GM11168 (cell line): ENCODE measurements at regions not wholly inside any gene's neighbourhood (a gene's known extent, or its start where the extent isn't known, plus 50 kb on each side); places are given as distances from the start of the nearest gene placed in this dataset.
"Not testable (repeated sequence)": the region's sequence is repeated elsewhere in the genome, so short reads cannot be mapped to it uniquely, and the experiment has no call there.

Experiments
- in situ Hi-C: fragments of 300-500 bp; cut with MboI; formaldehyde crosslinking; loops from one replicate; pipeline ENCODE4 v1.12.0; 2022; ENCODE audit warnings: low sequenced_read_pairs; ENCODE audit not compliant: unreplicated experiment

DNA sequence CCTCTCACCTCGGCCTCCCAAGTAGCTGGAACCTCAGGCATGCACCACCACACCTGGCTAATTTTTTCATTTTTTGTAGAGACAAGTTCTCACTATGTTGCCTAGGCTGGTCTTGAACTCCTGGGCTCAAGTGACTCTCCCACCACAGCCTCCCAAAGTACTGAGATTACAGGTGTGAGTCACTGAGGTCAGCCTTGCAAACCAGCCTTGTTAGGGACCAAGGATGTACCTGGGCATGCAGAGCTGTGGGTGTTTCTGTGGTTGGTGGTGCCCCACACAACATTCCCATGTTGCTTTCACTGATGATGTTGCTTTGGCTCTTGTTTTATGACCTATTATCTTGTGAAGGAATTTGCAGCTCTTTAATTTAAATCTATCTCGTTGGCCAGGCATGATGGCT lies 54.8 kb downstream of the OTUD1 start:
- in situ Hi-C loops, result no loop called here

DNA sequence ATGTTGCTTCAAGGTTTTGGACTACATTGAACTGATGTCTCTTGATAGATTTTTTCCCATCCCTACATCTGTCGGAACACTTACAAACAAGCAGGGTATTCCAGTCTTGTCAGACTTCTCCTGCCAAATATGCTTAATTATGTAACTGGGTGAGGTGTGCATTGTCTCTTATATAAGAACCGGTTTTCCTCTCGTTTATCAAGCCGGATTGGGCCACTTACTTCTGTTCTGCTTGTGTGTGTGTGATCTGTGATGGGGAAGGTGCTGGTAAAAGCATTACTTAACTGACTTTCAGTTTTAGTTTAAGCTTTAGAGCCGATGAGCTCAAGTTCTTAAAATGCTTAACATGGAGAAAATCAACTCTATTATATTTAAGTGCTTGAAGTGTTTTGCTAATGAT lies 57.9 kb downstream of the OTUD1 start:
- in situ Hi-C loops, result no loop called here

- in situ Hi-C loops, result no loop called here
Observed at GRCh38 chr10:23499372-23500132, 60.7 kb downstream of the OTUD1 start.

GRCh38 chr10:23505797-23506465 lies 67.1 kb downstream of the OTUD1 start:
- in situ Hi-C loops, result no loop called here

DNA sequence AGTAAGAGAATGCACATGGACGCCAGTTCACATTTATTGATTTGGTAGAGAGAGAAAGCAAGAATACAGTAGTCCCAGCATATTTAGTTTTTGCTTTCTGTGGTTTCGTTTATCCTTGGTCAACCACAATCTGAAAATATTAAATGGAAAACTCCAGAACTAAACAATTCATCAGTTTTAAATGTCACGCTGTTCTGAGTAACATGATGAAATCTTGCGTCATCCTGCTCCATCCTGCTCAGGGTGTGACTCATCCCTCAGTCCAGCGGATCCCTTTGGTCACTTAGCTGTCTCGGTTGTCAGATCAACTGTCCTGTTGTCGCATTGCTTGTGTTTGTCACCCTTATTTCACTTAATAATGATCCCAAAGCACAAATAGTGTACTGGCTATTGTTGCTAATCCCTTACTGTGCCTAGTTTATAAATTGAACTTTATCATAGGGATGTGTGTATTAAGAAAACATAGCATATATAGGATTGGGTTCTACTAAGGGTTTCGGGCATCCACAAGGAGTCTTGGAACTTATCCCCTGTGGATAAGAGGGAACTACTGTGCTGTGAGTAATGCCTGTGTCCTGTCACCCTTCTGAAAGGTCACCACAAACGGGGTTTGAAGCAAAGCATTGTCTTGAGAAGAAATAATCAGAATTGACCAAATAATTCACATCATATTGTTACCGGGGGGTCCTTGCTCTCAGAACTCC lies 73.6 kb downstream of the OTUD1 start:
- in situ Hi-C loops, result no loop called here

GRCh38 chr10:23513621-23514020 lies 74.7 kb downstream of the OTUD1 start:
- in situ Hi-C loops, result not testable (repeated sequence)

- in situ Hi-C loops, result no loop called here
Observed at GRCh38 chr10:23514321-23514720, 75.4 kb downstream of the OTUD1 start.

GRCh38 chr10:23516530-23516929 lies 77.7 kb downstream of the OTUD1 start:
- in situ Hi-C loops, result no loop called here

GRCh38 chr10:23517155-23517554 lies 78.3 kb downstream of the OTUD1 start:
- in situ Hi-C loops, result no loop called here

DNA sequence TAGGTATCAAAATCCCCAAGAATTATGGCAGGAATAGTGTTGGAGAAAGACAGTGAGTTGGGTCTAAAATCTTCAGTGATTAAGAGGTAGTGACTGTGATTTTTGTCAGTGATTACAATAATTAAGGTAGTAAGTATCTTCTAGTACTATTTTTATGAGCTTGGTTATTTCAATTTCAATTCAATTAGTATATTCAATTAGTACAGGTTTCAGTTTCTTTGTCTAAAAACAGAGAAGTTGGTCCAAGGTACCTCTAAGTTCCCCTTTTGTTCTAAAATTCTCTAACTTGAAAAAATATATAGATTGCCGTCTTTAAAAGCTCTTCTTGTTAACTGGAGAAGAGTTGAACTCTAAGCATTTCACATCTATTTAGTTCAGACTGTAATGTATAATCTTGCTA lies 82.9 kb downstream of the OTUD1 start:
- in situ Hi-C loops, result no loop called here

DNA sequence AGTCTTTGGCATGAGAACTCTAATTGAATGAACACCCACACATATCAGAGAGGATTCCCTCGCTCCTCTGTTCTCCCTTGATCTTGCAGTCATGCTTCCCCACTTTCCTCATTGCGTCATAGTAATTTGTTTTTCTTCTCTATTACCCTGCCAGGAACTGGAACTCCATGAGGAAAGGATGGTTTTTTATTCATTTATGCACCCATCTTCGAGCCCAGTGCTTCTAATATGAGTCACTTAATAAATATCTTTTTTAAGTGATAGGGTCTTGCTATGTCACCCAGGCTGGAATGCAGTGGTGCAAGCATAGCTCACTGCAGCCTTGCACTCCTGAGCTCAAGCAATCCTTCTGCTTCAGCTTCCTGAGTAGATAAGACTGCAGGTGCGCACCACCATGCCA lies 83.5 kb downstream of the OTUD1 start:
- in situ Hi-C loops, result no loop called here

- in situ Hi-C loops, result no loop called here
Observed at GRCh38 chr10:23523251-23523650, 84.4 kb downstream of the OTUD1 start.

GRCh38 chr10:23525406-23525805 lies 86.5 kb downstream of the OTUD1 start:
- in situ Hi-C loops, result no loop called here

GRCh38 chr10:23528419-23528818 lies 89.5 kb downstream of the OTUD1 start:
- in situ Hi-C loops, result no loop called here

DNA sequence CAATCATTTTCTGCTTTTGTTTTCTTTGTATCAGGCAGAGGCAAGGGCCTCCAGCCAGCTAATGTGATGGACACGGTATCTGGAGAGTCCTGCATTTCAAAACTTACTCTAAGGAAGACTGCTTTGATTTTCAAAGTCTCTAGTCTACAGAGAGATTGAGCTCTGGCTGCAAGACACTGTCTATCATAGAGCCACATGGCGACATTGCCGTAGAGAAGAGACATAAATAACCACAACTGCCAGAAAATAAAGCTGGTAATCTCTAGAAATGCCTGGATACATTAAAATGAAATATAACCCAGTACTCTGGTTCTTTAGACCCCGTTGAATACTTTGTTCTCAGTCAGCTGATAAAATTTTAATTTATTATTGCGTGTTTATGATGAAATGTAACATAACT lies 90.8 kb downstream of the OTUD1 start:
- in situ Hi-C loops, result loop anchor here (5.0 kb wide), 1 partner anchor 207 kb away; no protein-coding TSS in a partner anchor

DNA sequence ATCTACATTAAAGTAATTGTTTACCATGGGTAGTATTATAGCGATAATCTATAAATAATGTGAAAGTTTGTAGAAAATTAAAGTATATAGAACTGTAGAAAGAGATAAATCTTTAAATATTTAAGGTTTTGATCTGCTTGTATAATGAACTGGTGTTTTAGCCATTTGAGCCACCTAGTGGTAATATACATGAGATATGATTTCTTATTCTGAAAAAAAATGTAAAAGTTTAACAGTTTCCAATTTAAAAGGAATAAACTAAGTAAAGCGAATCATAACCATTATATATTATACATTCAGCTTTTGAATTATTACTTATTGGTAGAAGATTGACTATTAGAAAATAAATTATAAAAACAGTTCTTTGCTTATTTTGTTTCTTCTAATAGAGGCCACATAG lies 91.2 kb downstream of the OTUD1 start:
- in situ Hi-C loops, result loop anchor here (5.0 kb wide), 1 partner anchor 208 kb away; no protein-coding TSS in a partner anchor

GRCh38 chr10:23533212-23533611 lies 94.3 kb downstream of the OTUD1 start:
- in situ Hi-C loops, result loop anchor here (5.0 kb wide), 1 partner anchor 211 kb away; no protein-coding TSS in a partner anchor

GRCh38 chr10:23534326-23534725 lies 95.5 kb downstream of the OTUD1 start:
- in situ Hi-C loops, result loop anchor here (5.0 kb wide), 1 partner anchor 212 kb away; no protein-coding TSS in a partner anchor

- in situ Hi-C loops, result loop anchor here (5.0 kb wide), 1 partner anchor 212 kb away; no protein-coding TSS in a partner anchor
Observed at GRCh38 chr10:23534761-23535160, 95.9 kb downstream of the OTUD1 start.

GRCh38 chr10:23535381-23535780 lies 96.5 kb downstream of the OTUD1 start:
- in situ Hi-C loops, result no loop called here

DNA sequence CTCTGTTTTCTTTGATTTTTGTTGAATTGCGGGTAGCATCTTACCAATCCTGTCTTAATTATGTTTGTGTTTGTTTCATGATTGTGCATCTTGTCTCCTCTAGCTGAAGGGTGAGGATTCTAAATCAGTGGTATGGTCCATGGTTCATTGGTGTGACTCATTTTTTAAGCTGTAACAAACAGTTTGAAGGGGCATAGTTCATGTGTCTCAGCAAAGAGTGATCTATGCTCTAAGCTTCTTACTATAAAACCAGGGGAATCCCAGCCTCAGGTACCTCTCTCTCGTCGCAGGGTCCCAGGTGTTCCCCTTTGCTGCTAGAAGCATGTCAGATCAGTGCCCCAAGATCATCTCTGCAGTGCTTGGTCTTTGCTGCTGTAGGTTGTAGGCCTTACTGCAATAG lies 100.1 kb downstream of the OTUD1 start:
- in situ Hi-C loops, result no loop called here
